NCI-H1694 (cell line): ENCODE measurements at regions not wholly inside any gene's neighbourhood (a gene's known extent, or its start where the extent isn't known, plus 50 kb on each side); places are given as distances from the start of the nearest gene placed in this dataset.

Experiments
- DNase-seq: peaks from one replicate; lab custom pipeline; 2025; lab: John Stamatoyannopoulos, UW

DNA sequence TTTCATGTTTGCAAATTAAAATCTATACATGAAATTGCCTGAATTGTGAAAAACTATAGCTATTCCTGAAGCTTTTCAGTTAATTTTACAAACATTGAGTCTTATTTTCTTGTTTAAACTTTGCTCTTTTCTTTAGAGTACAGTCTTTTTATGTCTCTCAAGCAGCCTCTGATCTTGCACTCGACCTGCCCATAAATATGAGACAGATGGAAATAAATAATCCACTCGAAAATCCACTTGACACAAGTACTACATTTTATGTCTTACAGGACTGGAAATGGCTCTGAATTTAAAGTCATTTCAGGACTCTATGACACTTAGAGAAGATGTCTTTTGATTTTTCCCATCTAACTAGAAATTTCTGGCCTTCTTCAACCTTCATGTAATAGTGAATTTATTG is 283.8 kb downstream of the USP25 start:
- DNase-seq, result no peak

DNA sequence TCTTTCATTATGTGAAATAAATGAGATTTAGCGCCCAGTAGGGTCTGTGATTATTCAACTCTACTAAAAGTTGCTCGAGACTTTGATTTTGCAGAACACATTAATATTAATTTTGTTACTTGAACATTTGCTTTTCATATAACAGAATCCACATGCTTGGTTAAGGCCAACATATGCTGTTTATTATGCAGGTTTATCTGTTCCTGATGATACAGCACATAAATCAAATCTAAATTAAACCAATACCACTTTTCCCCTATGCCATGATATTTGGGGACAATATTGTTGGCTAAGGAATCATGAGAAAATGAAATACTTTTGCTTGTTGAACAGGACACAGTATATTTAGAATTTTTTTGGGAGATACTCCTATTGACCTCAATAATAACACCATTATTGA is 291.1 kb downstream of the USP25 start:
- no peak for DNase-seq

DNA sequence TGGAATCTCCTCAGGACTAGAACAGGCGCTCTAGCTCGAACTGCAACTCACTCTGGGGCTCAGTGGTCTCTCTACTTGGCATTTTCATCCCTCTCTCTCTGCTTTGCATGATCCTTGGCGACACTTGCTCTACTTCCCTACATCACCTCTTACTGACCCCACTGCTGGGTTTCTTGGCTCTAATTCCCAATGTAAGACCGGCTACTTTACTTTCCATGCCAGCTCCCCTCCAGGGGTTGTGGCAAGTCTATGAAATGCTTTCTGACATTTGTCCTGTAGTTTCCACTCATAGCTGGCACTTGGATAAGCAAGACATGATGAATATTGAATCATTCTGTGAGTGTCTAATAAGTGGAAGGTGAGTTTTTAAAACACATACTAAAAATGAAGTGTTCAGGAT is 292.3 kb downstream of the USP25 start:
- no peak for DNase-seq

DNA sequence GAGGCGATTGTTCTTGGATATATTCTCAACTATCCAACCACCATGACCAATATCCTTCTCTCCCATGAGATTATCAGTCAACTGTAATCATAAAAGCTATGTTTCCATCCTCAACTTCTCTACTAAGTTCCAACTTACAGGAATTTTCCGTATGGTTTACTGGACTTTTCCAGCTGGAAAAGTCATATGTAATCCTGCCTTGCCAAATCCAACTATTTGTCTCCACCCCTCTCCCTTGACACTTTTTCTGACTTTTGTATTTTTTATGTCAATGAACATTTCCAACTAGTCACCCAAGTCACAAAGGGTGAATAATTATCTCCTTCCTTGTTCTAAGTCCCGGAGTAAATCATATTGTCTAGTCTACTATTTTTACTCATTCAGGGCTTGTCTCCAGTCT is 293.1 kb downstream of the USP25 start:
- DNase-seq, result no peak

DNA sequence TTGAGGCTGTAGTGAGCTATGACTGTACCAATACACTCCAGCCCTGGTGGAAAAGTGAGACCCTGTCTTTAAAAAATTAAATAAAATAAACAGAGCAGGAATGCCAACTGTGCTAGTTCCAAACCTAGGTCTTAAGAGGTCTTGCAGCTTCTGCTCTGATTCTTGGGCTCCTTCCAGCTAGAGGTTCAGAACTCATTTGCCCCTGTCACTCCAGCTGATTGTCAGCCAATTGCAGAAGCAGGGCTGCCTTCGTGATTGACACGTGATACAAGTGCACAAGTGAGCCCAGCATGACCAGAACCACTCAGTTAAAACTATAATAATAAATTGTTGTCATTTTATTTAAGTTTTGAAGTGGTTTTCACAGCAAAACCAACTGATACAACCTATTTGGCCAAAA is 298.4 kb downstream of the USP25 start:
- DNase-seq, result no peak

DNA sequence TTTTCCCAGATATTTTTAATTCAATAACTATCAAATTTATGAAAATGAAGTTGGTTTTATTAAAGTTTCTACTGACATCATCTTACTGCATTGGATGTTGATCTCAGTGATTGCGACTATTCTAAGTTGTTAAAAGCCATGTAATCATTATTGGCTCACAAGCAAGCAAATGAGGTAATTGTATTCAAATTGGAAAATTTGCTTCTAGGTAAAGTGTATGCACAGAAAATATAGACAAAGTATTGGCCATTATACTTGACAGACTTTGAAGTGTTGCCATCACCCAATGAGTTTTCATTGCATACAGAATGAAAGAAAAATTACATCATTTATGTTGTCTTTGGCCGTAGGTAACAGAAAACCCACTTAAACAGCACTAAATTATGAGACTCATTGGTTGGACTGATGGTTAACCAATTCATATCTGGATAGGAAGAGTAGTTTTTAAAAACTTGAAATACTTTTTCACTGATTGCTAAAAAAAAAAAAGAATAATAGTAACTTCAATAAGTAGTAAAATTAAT is 299.2 kb downstream of the USP25 start:
- DNase-seq, result no peak

DNA sequence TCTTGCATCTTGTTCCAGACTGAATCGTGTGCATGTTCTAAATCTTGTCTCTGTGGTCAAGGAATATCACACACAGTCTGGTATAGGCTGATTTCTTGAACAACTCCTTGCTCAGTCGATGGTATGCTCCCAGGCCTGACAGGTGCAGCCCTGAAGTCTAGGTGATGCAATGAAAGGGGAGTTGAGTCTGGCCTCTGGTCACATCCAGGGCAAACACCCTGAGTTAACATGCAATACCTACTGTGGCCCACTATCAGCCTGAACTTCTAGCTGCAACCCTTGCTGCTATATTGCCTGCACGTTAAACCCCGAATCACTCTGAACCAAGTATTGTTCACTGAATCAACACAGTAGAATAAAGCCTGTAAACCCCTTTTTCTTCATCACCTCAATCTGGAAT is 303.4 kb downstream of the USP25 start:
- DNase-seq, result no peak

DNA sequence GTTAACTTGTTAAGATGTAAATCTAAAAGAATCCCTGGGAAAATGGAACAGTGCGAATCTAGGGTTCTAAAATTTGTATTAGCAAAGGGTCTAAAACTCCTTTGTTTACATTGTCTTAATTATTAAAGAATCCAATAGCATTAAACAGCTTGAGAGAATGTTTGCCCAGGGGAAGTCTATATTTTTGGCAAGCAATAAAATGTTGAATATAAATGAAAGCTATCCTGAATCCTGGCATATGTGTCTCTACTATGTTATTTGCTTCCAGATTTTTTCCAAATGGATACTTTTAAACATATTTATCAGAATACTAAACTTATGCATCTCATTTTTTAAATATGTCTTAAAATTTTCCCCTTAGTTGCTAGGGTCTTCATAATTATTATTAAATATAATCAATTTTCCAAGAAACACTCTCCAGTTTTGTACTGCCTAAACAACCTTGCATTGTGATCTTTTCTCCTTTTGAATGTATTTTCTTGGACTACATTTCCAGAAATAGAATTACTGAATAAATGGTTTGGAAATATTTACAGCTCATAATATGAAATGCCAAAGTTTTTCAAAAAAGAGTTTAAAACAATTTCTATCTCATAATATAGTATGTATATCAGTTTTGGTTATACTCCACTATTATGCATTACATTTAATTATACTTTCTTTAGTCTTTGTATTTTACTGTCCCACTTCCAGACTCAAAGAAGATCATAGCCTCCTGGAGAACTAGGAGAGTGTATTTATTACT is 304.8 kb downstream of the USP25 start:
- no peak for DNase-seq

DNA sequence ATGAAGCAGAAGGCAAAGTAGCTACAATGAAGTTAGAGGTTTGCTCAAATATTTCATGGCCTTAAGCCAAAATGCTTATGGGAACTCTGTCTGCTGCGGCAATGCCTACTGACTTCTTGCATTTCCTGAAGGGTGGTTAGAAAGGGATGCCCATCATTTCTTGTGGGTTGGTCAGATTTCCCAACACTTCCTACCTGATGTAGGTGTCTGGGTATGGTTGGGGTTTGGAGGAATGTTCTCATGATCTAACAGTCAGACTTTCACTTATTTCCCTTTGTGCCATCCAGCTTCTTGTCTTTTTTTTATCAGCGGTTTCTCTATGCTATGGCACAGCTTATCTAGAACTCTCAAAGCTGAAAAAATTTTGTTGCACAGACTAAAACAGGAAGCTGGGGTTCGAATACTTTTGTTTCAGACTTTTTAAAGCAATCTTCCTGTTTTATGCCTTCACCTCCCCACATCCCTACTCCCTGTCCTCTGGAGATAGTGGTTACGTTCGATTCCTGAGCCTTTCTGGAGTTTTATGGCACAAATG is 307.7 kb downstream of the USP25 start:
- no peak for DNase-seq

DNA sequence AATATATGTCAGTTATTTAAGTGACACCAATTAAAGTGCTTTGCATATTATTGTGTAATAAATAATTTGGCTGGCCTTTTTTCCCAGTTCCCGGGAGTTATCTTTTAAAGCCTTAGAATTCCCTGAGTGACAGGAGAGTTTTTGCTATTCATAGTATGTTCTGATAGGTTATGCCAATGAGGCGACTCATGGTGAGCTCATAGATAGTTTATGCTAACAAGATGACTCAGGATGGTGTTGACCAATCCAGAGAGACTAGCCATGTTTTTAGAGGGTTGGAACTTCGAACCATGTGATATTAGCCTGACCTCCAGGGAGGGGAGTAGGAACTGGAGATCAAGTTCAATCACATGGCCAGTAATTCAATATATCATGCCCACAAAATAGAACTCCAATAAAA is 310.8 kb downstream of the USP25 start:
- no peak for DNase-seq

DNA sequence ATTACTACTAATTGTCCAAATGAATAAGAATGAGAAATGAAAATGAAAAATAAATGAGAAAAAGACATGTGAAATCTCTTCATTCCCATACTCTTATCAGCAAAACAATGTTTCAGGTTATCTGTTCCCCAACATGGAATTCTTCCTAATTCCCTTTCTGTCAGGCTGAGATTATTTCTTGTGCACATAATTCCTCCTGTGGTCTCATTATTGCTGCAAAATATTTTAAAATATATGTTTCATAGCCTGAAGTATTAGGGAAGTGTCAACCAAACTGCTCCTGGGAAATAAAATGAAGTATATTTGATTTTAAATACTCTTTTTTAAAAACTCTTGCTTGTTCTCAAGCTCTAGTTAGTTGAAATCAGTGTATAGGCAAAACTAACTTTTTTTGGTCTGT is 314.9 kb downstream of the USP25 start:
- no peak for DNase-seq

DNA sequence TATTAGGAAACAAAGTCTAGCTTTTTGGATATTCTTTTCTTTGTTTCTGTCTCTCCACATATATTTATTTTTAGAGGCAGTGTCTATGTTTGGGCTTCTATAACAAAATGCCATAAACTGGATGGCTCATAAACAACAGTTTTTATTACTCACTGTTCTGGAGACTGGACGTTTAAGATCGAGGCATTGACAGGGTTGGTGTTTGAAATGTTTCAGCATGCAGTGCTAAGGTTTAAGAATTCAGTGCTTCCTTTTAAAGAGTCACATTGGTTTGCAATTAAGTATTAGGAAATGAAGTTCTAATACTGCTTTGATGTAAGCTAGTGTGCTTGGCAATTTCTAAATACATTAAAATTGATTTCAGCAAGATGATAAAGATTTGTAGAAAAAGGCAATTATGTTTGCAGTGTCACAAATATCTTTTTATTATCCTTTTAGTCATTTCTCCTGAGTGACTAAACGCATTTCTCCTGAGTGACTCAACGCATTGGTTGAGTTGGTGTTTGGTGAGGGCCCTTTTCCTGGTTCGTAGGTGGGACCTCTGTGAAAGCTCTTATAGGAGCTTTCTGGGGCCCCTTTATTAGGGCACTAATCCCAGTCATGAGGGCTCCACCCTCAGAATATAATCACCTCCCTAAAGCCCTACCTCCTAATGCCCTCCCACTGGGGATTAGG is 317.0 kb downstream of the USP25 start:
- DNase-seq, result no peak

DNA sequence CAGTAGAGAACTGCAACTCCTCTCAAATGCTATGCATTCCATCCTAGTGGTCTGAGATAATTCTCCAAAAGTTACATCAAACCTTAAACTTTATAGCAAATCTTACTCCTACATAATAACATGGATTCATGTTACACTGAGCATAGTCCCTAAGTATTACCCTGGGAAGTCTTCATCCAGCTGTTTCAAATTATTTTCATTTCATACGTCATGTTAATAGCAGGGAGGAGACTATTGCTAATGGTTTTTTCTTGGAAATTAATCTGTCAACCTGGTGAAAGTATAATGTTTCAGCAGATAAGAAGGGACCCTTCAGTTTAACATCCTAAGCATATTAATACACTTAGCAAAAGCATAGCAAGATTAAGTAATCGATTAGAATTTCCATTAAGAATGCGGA is 318.1 kb downstream of the USP25 start:
- no peak for DNase-seq

DNA sequence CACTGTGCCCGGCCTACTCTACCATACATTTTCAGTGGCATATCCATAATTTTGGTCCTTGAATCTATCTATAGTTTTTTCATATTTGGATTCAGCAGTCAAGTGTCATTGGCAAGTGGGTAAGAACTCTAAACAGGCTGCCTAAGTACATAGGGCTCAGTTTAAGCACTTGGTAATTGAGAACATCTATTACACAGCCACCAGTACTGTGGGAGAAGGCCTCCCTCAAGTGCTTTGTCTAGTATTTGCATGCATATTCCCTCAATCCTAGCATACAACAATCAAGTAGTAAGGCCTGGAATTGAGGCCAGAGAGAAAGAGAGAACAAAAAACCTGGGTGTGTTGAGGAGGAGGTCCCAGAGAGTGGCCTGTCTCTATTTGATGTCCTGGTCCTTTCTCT is 325.2 kb downstream of the USP25 start:
- DNase-seq, result no peak

DNA sequence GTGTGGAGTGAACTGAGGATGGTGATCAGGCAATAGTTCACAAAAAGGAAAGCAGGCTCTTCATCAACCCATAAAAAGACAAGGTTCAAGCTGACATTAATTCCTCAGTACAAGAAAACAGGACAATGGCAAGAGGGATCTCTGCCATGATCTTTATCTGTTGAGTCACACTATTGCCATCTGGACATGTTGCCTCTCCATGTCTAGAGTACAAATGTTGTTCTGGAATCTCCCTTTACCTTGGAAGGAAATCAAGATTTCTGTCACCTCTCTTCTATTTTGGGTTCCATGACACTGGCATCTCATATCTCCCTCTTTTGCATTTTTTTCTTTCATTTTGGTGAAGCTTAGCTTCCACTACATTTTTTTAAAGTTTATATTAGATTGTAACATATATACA is 329.1 kb downstream of the USP25 start:
- no peak for DNase-seq

DNA sequence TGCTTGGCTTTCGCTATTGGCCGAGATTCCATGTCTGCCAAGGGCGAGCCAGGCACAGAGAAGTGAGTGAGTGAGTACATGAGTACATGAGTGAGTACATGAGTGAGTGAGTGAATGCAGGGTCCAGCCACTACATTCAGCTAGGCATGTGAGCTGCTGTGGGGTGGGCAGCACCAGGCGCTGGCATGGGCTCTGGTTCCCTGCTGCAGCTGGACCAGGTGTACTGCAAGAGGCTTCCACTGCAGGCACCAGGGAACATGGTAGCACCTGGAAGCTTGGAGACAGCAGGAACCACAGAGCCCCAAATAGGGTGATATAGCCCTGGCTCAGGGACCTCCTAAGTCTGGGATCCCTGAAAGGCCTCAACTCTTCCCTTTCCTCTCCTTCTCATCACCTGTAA is 330.2 kb downstream of the USP25 start:
- no peak for DNase-seq

DNA sequence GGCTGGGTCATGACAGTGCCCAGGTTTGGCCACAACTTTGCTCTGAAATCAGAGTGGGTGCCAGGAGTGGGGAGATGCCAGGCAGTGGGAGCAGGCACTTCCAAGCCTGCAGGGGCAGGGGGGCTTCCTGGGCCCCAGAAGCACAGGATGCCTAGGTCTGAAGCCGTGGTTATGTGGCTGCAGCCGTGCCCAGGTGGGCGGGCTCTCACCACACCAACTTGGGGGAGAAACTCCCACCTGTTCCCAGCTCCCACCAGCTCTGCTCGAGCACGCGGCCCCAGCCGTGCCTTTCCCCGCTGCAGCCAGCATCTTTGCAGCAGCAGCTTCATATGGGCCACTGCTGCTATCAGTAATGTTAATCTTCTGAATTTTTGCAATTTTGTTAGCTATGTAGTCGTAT is 331.4 kb downstream of the USP25 start:
- no peak for DNase-seq

DNA sequence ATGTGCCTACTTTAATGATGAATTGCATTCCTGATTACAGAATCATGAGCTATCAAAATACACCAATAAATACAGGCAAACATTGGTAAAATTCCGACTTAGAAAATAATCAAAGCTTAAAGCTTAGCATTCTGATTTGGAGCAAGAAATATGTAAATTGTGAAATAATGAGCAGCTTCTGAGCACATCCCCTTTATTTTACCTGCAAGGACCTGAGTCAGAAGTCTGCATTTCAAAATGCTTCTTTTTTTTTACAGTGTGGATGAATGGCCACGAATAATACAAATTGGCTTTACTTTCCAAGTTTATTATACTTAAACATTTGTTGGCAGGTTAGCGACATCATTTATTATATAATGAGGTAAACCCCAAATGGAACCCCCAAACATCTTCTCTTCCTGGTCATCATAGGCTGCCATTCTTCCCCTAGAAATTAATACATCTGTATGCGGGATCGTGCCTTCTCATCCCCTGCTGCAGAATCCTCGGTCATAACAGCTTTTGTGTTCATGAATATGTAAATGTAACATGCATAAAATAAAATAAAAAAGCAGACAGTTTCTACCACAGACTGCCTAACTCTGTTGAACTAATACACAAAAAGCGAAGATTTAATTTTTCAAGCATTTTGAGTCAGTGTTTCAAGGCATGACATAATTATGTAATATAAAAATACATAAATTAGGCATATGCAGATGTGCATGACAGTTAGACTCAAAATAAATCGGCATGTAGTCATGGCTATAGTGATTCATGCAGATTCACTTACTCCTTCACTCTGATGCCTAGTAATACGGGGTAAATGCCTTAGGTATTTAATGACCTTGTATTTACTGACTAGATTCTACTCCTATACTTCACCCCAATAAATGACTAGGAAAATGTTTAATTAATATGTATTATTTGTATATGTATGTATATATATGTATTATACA is 339.7 kb downstream of the USP25 start:
- DNase-seq, result no peak

DNA sequence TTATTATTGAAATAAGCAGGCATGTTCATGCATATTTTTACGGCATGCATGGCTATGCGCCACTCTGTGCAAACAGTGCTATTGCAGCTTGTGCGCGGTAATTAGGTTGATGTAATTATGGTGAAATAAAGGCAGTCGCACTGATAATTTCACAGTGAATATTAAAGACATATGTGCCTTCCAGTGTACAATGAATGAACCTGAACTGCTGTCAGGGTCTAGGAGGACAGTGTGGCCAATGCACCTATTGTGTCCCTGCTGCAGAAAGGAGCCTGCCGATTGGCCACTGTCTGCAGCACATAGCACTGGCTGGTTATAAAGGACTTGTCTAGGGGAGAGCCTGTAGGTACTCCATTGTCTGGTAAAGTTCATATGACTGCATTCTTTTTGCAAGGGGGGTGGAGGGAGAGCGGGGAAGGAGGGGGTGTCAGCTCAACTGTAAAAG is 340.4 kb downstream of the USP25 start:
- DNase-seq, result no peak

DNA sequence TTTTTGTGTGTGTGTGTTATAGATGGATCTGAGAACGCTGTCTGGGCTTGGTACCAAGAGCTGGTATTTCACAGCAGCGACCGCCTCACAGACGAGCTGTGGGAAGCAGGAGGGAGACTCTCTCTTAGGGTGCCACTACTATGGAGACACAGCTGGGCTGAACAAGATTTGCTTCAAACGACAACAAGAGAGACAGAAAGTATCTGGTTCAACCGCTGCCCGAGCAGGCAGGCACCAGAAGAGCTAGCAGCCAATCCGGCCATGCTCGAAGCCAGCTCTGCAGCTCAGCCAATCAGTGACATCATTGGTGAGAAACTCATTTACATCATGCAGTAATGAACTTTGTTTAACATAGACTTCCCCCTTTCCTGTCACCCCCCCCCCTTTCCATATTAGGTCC is 341.3 kb downstream of the USP25 start:
- no peak for DNase-seq

DNA sequence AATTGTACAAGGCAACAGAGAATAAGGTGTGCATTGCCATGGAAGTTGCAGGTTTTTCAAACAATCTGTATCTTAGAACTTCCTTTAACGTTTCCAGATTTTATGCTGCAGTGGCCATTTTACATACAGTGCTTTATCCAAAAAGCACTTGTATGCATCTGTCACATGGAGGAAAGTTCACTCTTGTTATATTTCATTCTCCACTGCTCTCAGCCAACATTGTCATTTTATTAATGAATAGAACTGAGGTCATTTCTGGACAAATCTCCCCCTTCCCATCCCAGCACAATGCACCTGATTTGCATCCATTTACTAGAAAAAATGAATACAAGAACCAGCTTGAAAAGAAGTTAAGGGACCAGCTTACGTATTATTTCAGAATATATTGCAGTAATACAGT is 342.0 kb downstream of the USP25 start:
- DNase-seq, result no peak

DNA sequence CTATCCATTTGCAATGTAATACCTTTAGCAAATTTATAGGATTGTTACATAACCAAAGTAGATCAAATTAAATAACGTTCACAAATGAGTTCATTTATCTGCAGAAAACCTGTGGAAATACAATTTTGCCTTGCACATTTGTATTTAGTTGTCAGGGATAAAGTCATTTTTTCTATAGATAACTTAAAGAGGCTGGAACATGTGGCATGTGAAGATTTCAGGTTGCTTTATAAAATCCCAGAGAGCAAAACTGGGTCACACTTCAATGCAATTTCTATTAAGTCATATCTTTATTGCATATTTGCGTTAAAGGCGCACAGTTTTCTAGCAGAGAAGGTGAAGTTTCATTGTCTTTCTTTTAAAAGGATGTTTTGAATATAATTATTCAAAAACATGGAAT is 342.4 kb downstream of the USP25 start:
- no peak for DNase-seq
